ENCODE measurements at regions not wholly inside any gene's neighbourhood (a gene's known extent, or its start where the extent isn't known, plus 50 kb on each side); places are given as distances from the start of the nearest gene placed in this dataset.
A peak's percentile ranks its signal among the peaks of the same experiment; 100 is the strongest.
"Not testable (repeated sequence)": the region's sequence is repeated elsewhere in the genome, so short reads cannot be mapped to it uniquely, and the experiment has no call there.

DNA sequence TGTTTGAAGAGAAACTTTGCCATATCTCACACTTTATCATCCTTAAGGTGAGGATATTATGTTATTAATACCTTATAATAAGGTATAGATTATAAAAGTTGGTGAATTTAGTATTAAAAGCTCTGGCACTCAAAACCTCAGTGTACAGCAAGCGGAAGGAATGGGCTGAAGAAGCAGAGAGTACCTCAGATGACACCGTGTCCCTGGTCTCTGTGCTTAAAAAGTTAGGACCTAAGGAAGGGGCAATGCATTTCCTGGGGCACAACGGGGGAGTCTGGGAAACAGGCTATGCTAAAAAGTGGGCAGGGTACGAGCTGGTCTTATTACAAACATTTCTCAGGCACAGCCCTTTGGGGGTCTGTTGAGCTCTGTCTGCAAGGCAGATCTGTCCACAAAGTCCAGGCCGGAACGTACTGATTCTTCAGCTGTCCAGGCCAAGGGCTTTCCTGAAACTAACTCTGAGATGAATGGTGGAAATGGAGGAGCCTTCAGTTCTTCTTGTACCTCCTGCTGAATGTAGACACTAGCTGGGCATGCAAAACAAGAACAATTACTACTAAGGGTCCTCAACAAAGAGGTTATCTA lies 202.7 kb downstream of the POM121L12 start:
- DNase-seq: no peak

DNA sequence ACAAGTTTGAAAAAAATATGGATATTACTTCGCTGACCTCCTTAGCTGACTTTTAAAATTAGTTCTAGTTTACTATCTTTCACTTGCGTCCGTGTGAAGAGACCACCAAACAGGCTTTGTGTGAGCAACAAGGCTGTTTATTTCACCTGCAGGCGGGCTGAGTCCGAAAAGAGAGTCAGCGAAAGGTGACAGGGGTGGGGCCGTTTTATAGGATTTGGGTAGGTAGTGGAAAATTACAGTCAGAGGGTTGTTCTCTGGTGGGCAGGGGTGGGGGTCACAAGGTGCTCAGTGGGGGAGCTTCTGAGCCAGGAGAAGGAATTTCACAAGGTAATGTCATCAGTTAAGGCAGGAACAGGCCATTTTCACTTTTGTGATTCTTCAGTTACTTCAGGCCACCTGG lies 203.7 kb downstream of the POM121L12 start:
- DNase-seq: not testable (repeated sequence)

GRCh38 chr7:53245721-53246120 lies 210.3 kb downstream of the POM121L12 start:
- DNase-seq: no peak

- DNase-seq: no peak
Observed at GRCh38 chr7:53246957-53247356, 211.5 kb downstream of the POM121L12 start.

- DNase-seq: no peak
Observed at GRCh38 chr7:53252539-53252938, 217.1 kb downstream of the POM121L12 start.

GRCh38 chr7:53272081-53272480 lies 236.6 kb downstream of the POM121L12 start:
- DNase-seq: no peak

DNA sequence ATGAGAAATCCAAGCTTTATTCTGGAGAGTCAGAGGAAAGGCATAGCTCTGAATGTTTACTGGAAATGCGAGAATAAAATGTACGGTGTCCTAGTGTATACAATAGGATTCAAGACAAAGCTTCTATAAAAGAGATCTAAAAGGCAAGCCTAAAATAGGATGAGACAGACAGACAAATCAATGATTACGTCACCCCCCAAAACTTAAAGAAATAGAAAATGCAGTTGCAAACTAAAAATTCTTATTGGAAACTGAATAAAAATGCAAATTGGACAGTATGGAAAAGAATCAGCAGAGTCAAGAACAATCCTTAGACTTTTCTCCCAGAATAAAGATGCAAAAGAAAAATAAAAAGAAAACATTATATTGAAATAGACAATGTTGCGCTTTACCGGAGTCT lies 245.9 kb downstream of the POM121L12 start:
- DNase-seq: no peak

GRCh38 chr7:53292341-53292740 lies 256.9 kb downstream of the POM121L12 start:
- DNase-seq: no peak

GRCh38 chr7:53302496-53303246 lies 267.2 kb downstream of the POM121L12 start:
- peak; percentile 6 for DNase-seq

- DNase-seq: no peak
Observed at GRCh38 chr7:53303781-53304180, 268.3 kb downstream of the POM121L12 start.

DNA sequence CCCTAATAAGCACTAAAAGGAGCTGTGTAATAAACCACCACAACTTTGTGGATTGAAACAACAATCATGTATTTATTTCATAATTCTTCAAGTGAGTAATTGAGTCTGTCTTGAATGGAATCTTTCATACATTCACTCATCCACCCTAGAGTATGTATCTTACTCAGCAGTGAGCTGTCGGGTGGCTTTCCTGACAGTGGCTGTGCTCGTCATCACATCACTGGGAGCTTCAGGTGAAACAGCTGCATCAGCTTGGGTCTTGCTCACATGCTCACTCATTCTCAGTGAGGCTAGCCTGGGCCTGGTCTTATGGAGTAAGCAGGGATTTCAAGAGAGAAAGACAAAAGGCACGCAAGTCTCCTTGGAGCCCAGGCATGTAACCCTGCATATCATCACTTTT lies 271.4 kb downstream of the POM121L12 start:
- no peak for DNase-seq

DNA sequence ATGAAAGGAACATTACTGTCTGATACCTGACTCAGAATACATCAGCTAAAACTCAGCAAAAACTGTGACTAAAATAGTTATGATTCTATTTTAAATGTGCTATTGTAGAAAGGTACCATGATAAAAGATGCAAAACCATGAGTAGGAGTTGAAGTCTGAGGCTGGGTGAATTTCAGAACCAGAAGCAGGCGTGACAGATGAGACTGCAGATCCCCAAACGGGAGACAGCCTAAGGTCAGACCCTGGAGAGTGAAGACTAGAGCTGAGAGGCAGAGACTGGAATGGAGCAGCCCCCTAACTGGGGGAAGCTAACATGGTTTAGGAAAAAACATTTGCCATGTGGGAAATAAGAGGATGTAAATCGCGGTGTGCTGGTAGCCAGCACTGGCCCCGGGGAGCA lies 275.8 kb downstream of the POM121L12 start:
- no peak for DNase-seq

DNA sequence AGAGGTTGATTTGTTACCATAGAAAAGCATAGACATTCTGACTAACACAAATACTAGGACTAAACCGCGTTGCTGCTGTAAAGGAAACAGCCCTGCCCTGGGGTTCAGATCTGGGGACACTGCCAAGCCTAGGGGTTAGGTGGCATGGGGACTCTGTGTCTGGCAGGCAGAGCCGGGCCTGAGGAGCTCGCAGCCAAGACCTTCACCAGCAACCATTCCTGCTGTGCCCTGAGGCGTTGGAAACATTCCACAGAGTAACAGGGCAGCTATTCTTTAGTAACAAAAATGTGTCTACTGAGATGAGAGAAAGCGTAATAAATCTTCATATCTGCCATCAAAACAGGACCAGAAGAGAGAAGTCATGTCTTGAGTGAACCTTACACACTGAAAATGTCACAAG lies 280.5 kb downstream of the POM121L12 start:
- no peak for DNase-seq

DNA sequence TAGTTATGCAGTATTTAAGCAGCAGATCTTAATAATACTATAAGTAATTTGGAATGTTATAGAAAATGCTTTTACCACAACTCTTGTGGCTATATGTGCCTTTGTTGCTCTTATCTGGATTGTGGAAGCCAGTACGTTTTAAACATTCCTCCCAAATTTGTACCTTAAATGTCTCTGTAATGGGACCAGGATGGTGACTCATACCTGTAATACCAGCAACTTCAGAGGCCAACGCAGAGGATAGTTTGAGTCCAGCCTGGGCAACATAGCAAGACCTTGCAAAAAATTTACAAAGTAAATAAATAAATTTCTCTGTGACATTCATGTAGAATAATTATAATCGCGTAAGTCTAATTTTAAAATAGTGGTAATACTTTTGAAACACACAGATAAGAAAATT lies 283.1 kb downstream of the POM121L12 start:
- DNase-seq: no peak

DNA sequence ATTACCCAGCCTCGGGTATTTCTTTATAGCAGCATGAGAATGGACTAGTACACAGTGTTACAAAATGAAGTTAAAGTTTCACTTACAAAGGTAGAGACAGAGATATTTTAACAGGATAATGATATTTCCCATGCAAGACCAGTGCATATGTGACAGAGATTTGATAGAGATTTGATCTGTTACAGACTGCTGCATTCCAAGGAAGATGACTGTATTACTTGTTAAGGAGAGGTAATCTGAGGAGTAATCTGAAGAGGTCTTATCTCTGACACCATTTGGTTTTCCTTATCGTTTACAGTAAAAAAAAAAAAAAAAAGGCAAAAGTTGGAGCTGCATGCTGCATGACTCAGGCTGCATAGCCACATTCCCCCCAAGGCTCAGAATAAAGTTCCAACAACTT lies 289.6 kb downstream of the POM121L12 start:
- DNase-seq: no peak

DNA sequence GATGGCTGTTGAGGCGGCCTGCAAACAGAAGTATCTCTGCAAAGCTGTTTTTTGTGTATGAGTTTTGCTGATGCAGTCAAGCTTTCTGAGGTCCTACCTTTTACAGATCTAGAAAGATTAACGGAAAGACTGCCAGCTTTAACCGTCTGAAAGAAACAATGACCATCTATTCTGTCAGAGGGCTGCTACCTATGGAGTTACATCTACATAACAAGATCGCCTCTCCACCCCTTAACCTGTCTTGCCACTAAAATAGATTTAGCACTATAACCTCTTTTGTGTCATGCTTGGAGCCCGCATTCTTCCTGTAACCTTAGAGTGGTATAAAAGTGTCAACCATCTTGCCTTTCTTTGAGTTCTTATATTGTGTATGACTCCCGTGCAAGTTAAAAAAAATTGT lies 291.2 kb downstream of the POM121L12 start:
- DNase-seq: no peak

DNA sequence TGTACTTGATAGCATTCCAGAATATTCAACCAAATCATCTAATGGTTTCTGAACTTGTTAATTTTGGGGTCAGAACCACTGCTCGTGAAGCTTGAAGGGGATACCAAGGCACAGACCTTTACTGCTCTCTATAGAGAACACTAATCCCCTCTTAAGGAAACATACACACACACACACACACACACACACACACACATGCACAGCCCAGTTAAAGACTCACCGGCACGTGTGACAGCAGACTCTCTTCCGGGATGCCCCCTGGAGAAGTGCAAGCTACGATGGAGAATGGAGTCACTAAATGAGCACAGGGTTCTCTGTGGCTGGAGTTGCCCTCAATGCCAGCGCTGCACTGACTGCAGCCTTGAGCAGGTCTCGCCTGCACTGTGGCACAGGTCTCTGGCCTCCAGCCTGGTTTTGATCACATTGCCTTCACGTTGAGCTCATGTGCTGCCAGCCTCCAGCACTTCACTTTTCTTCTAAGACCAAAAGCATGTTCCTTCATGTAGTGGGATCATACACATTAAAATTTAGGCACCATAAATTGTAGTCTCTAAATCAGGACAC lies 300.8 kb downstream of the POM121L12 start:
- DNase-seq: no peak

DNA sequence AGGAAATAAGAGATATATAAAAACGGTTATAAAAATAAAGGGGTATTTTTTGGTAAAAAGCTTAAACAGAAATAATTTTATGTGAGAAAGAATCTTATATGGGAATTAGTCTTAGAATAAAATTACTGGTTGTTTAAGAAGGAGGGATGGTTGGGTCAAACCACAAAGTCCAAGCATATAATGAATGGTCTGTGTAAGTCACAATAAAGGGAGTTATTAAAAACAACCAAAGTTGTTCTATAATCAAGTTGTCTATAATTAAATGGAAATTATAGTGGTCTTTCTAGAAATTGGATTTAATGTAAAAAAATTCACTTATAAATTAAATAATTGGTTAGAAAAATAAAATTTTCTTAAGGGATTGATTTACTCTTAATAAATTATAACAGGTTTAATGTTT lies 304.8 kb downstream of the POM121L12 start:
- no peak for DNase-seq

GRCh38 chr7:53350241-53350640 lies 314.8 kb downstream of the POM121L12 start:
- peak; percentile 2 for DNase-seq

- no peak for DNase-seq
Observed at GRCh38 chr7:53351681-53352080, 316.2 kb downstream of the POM121L12 start.

DNA sequence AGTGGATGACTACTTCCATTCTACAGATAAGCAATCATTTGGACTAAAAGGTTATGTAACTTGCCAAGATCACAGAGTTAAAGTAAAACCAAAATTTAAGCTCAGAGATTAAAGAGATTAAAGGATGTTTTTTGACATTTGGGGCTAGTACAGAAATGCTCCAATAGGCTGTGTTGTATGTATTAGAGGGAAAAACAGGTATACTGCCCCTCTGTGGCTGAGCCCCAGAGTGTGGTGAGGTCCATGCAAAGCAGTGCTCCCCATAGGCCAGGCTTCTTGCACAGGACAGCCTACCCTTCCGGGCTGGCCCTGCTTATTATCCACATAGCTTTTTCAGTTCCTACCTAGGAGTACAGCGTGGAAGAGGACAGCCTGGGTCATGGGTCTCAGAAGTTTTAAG lies 322.8 kb downstream of the POM121L12 start:
- DNase-seq: no peak

DNA sequence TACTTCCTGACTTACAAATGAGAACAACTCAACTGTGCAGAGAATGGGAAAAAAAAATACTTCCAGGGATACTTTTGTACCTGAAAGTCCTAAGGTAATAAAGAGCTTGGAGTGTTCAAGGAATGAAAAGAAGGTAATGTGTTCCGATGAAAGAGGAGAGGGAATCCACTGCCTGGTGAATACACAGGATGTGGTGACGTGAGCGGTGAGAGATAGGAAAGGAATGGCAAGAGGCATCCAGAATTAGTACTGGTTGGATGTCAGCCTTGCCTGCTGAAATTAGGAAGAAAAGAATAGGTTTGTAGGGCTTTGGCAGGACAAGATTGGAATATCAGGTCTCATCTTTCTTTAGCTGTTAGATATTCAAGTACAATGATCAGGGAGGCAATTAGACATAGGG lies 347.7 kb downstream of the POM121L12 start:
- DNase-seq: no peak

GRCh38 chr7:53385239-53385638 lies 349.8 kb downstream of the POM121L12 start:
- DNase-seq: not testable (repeated sequence)

DNA sequence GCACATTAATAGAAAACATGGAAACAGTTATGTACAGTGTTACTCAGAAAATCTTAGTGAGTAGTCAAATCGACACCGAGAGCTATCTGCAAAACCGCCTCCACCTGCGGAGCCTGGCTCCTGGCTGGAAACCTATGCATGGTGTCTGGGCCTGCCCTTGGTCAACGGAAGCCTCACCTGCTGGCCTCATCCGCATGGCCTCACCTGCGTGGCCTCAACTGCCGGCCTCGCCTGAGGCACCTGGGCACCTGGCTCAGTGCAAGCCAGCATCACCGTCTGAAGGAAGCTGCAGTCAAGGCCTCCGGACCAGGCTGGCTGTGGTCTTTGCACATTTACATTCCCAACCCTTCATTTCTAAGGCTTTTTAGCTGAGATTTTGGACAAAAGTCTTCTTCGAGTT lies 352.1 kb downstream of the POM121L12 start:
- DNase-seq: no peak

Measured in muscle of arm (tissue), 1 donor.